ENCODE measurements at regions not wholly inside any gene's neighbourhood (a gene's known extent, or its start where the extent isn't known, plus 50 kb on each side); places are given as distances from the start of the nearest gene placed in this dataset.
A peak's percentile ranks its signal among the peaks of the same experiment; 100 is the strongest.

- peak; percentile 40 for FAIRE-seq
- TF ChIP-seq POLR2A (IDR thresholded peaks at IDR 0.05; ENCODE audit: low read depth, low read length): no peak
Observed at GRCh38 chr12:31206038-31206670, 119.8 kb downstream of the SINHCAF start.

DNA sequence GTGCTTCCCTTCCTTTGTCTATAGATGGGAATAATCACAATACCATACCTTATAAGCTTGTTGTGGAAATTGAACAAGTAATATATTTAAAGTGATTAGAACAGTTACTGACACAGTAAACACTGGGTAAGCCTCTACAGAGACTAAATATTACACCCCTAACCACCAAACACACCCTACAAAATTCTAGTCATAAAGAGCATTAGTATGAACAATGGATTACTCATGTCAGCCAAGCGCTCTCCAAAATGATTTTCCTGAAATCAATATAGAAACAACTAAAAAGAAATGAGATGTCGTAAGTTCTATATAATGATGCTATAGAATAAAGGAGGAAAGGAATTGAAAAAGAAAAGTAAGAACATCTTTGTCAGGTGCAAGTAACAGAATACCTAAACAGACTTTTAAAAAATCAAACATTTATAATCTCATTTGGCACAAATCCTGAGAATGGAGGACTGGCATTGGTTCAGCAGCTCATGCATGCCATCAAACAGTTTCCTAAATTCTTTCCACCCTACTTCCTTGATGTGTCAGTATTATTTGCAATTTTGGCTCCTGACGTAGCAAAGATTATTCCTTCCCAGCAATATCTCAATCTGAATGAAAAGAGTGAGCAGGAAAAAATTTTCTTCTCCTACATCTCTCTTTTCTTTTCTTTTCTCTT, 118.0 kb downstream of the SINHCAF start:
- FAIRE-seq (no peak), DNase-seq (ENCODE audit: insufficient read length) (no peak)
- TF ChIP-seq POLR2A (IDR thresholded peaks at IDR 0.05; ENCODE audit: low read depth, low read length): no peak
- no peak for TF ChIP-seq POLR2AphosphoS5 (IDR thresholded peaks at IDR 0.05; ENCODE audit: low read depth, low read length)
- TF ChIP-seq TAF1 (IDR thresholded peaks at IDR 0.05; ENCODE audit: borderline replicate concordance, low read depth, low read length): no peak

More at GRCh38 chr12:31206038-31206670, 119.8 kb downstream of the SINHCAF start:
- no peak for DNase-seq (ENCODE audit: insufficient read length)

DNA sequence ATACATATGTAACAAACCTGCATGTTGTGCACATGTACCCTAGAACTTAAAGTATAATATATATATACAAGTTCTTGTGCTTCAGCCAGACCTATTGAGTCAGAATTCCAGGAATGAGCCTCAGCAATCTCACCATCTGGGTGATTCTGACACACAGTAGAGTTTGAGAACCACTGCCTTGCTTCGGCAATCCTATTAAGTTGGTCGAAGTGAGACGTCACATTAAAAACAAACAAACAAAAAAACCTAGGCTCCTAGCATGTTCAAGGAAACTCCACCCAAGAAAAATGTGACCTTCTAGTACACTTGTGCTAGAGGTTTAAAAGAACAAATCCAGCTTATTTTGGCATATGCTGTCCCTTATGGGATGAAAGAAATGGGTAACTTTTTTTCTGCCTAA, 115.8 kb downstream of the SINHCAF start:
- TF ChIP-seq TAF1 (IDR thresholded peaks at IDR 0.05; ENCODE audit: borderline replicate concordance, low read depth, low read length) (no peak), POLR2AphosphoS5 (IDR thresholded peaks at IDR 0.05; ENCODE audit: low read depth, low read length) (no peak), POLR2A (IDR thresholded peaks at IDR 0.05; ENCODE audit: low read depth, low read length) (no peak)
- no peak for FAIRE-seq
- DNase-seq (ENCODE audit: insufficient read length): no peak

DNA sequence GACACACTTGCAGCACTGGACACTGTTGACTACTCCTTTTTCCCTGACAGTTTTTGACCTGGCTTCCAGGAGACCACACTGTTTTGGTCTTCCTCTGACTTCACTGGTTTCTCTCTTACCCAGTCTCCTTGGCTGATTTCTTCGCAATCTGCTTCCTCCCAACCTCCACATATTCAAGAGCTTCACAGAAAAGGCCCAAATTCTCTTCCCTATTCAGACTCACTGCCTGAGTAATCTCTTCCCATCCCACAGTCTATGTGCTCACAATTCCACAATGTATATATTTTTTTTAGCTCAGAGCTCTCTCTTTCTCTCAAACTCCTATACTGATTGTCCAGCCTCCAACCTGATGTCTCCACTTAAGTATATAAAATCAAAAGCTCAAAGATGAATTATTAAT, 115.4 kb downstream of the SINHCAF start:
- FAIRE-seq (no peak), DNase-seq (ENCODE audit: insufficient read length) (no peak)
- TF ChIP-seq POLR2A (IDR thresholded peaks at IDR 0.05; ENCODE audit: low read depth, low read length) (no peak), TAF1 (IDR thresholded peaks at IDR 0.05; ENCODE audit: borderline replicate concordance, low read depth, low read length) (no peak), POLR2AphosphoS5 (IDR thresholded peaks at IDR 0.05; ENCODE audit: low read depth, low read length) (no peak)

DNA sequence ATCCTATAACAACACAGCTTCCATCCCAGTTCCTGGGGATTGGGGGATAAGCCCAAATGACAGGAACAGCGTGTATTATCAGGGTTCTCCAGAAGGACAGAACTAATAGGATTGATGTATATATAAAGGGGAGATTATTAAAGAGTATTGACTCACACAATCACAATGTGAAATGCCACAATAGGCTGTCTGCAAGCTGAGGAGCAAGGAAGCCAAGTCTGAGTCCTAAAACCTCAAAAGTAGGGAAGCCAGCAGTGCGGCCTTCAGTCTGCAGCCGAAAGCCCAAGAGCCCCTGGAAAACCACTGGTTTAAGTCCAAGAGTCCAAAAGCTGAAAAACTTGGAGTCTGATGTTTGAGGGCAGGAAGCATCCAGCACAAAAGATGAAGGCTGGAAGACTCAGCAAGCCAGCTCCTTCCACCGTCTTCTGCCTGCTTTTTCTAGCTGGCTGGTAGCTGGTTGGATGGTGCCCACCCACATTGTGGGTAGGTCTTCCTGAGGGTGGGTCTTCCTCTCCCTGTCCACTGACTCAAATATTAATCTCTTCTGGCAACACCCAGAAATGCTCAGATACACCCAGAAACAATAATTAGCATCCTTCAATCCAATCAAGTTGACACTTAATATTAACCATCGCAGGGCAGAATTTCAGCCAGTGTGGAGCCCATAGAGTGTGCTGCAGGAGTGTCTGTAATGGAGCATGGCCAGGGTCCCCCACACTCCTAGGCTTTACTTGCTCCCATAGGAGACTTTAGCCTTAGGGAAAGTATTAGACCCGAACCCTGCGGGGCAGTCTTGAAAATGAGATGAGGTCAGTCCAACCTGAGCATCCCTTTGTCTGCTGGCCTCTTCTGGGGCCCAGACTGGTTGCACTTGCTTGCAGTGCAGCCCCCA, 111.1 kb downstream of the SINHCAF start:
- FAIRE-seq (no peak), DNase-seq (ENCODE audit: insufficient read length) (no peak)
- no peak for TF ChIP-seq POLR2A (IDR thresholded peaks at IDR 0.05; ENCODE audit: low read depth, low read length)
- no peak for TF ChIP-seq TAF1 (IDR thresholded peaks at IDR 0.05; ENCODE audit: borderline replicate concordance, low read depth, low read length)
- no peak for TF ChIP-seq POLR2AphosphoS5 (IDR thresholded peaks at IDR 0.05; ENCODE audit: low read depth, low read length)

- DNase-seq (ENCODE audit: insufficient read length) (no peak), FAIRE-seq (no peak)
- TF ChIP-seq POLR2A (IDR thresholded peaks at IDR 0.05; ENCODE audit: low read depth, low read length) (no peak), TAF1 (IDR thresholded peaks at IDR 0.05; ENCODE audit: borderline replicate concordance, low read depth, low read length) (no peak), POLR2AphosphoS5 (IDR thresholded peaks at IDR 0.05; ENCODE audit: low read depth, low read length) (no peak)
Observed at GRCh38 chr12:31215518-31216232, 110.3 kb downstream of the SINHCAF start.

GRCh38 chr12:31216479-31216878, 109.5 kb downstream of the SINHCAF start:
- DNase-seq (ENCODE audit: insufficient read length) (no peak), FAIRE-seq (no peak)
- TF ChIP-seq TAF1 (IDR thresholded peaks at IDR 0.05; ENCODE audit: borderline replicate concordance, low read depth, low read length) (no peak), POLR2A (IDR thresholded peaks at IDR 0.05; ENCODE audit: low read depth, low read length) (no peak), POLR2AphosphoS5 (IDR thresholded peaks at IDR 0.05; ENCODE audit: low read depth, low read length) (no peak)

GRCh38 chr12:31217356-31218130, 108.4 kb downstream of the SINHCAF start:
- DNase-seq (ENCODE audit: insufficient read length): no peak
- FAIRE-seq: no peak
- TF ChIP-seq POLR2A (IDR thresholded peaks at IDR 0.05; ENCODE audit: low read depth, low read length): no peak
- no peak for TF ChIP-seq TAF1 (IDR thresholded peaks at IDR 0.05; ENCODE audit: borderline replicate concordance, low read depth, low read length)
- no peak for TF ChIP-seq POLR2AphosphoS5 (IDR thresholded peaks at IDR 0.05; ENCODE audit: low read depth, low read length)

DNA sequence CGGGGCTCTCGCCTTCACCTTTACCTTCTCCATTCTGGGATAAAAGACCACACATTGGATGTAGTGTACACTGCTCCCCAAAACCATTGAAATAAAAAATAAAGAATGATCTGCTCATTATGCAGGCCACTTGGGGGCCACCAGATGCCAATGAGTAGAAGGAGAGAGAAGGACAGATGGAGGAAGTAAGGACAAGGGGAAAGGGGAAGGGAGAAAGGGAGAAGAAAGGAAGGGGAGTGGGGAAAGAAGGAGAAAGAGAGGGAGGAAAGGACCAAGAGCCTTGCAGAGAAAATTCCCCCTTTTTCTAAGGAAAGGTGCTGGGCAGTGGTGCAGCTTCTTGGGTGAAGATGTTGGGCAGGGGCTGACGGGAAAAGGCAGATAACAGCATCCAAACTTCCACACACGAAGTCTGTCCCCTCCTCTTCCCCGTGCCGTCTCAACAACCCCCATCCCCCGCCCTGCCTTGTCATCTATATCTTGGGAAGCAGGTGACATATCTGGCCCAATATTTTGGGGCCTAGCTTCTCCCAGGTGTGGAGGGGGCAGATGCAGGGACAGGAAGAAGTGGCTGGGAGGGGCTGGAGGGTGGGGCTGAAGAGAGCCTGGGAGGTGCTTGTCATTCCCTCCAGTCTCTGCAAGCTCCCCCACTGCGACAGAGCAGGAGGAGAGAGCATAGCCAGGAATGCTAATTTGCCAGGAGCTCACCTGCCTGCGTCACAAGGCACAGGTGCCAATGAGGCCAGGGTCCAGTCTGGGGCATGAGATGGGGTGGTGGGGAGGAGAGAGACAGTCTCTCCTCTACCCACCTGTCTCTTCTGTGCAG, 107.5 kb downstream of the SINHCAF start:
- no peak for FAIRE-seq
- no peak for DNase-seq (ENCODE audit: insufficient read length)
- TF ChIP-seq POLR2A (IDR thresholded peaks at IDR 0.05; ENCODE audit: low read depth, low read length) (no peak), TAF1 (IDR thresholded peaks at IDR 0.05; ENCODE audit: borderline replicate concordance, low read depth, low read length) (no peak), POLR2AphosphoS5 (IDR thresholded peaks at IDR 0.05; ENCODE audit: low read depth, low read length) (no peak)

DNA sequence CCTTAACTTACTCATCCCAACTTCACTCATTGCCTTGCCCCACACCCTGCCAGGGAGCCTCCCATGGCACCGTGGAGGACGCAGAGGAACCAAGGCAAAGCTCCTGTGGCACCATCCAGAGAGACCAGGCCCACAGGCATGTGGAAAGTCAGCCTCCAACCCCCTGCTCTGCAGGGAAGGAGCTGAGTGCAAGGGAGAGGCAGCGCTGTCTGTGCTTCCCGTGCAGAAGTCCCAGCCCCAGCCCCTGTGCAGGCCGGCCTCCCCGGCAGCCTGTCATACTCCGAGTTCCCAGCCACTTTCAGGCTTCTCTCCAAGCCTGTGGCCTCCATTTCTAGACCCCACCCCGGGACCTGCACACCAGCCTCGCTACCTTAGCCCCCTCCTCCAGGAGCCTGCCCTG, 106.4 kb downstream of the SINHCAF start:
- DNase-seq (ENCODE audit: insufficient read length) (no peak), FAIRE-seq (no peak)
- TF ChIP-seq POLR2AphosphoS5 (IDR thresholded peaks at IDR 0.05; ENCODE audit: low read depth, low read length) (no peak), TAF1 (IDR thresholded peaks at IDR 0.05; ENCODE audit: borderline replicate concordance, low read depth, low read length) (no peak), POLR2A (IDR thresholded peaks at IDR 0.05; ENCODE audit: low read depth, low read length) (no peak)
